ENCODE measurements at regions not wholly inside any gene's neighbourhood (a gene's known extent, or its start where the extent isn't known, plus 50 kb on each side); places are given as distances from the start of the nearest gene placed in this dataset.
A peak's percentile ranks its signal among the peaks of the same experiment; 100 is the strongest.

- H3K36me3 ChIP-seq (ENCODE audit: low read depth), result no peaks in the 10 kb centered on the region
Observed at GRCh38 chr4:138398322-138398721, 156.2 kb upstream of the SLC7A11 start.

GRCh38 chr4:138393886-138394610 lies 151.9 kb upstream of the SLC7A11 start:
- DNase-seq, result no peak
- no peak for TF ChIP-seq EZH2phosphoT487 (IDR thresholded peaks at IDR 0.05; ENCODE audit: insufficient read depth, low read depth)
- no peak for TF ChIP-seq EZH2 (IDR thresholded peaks at IDR 0.05; ENCODE audit: insufficient read depth, poor library complexity, severe bottlenecking)

More at GRCh38 chr4:138398322-138398721, 156.2 kb upstream of the SLC7A11 start:
- H3K79me2 ChIP-seq (ENCODE audit: insufficient read depth), result no peaks in the 10 kb centered on the region
- no peak overlapping the region for H3K4me3 ChIP-seq
- in situ Hi-C loops (cut with MboI), result no loop called here
- H3K27ac ChIP-seq, result no peak overlapping the region
- TF ChIP-seq EZH2 (IDR thresholded peaks at IDR 0.05; ENCODE audit: insufficient read depth, poor library complexity, severe bottlenecking) (no peak), EZH2phosphoT487 (IDR thresholded peaks at IDR 0.05; ENCODE audit: insufficient read depth, low read depth) (no peak)
- H3K4me1 ChIP-seq (ENCODE audit: insufficient read depth), result no peaks in the 10 kb centered on the region
- no peak overlapping the region for H2AFZ ChIP-seq
- H3K9me3 ChIP-seq (ENCODE audit: low read depth), result no peaks in the 10 kb centered on the region
- H3K4me2 ChIP-seq (ENCODE audit: unreplicated experiment), result no peak overlapping the region
- no peaks in the 10 kb centered on the region for H3K9me2 ChIP-seq (ENCODE audit: insufficient read depth)
- no peaks in the 10 kb centered on the region for H3K27me3 ChIP-seq (replicated peaks; ENCODE audit: insufficient read depth)
- no peak overlapping the region for H3K9ac ChIP-seq
- no peaks in the 10 kb centered on the region for H4K20me1 ChIP-seq (ENCODE audit: insufficient read depth)
- DNase-seq, result no peak
- no peaks in the 10 kb centered on the region for H3F3A ChIP-seq (ENCODE audit: insufficient read depth)

GRCh38 chr4:138392751-138393308 lies 150.7 kb upstream of the SLC7A11 start:
- H3K36me3 ChIP-seq (ENCODE audit: low read depth), result no peaks in the 10 kb centered on the region
- WGBS, 2 experiments (ENCODE audit: low coverage in 1 of 2, low lambda C conversion rate in 2 of 2, missing lambda C conversion rate in 2 of 2), result 50% methylated on average over 4 of the region's 4 CpGs
- in situ Hi-C loops (cut with MboI), result no loop called here
- no peak for DNase-seq
- H3K27ac ChIP-seq, result no peak overlapping the region
- no peaks in the 10 kb centered on the region for H3F3A ChIP-seq (ENCODE audit: insufficient read depth)
- no peaks in the 10 kb centered on the region for H3K9me3 ChIP-seq (ENCODE audit: low read depth)
- no peaks in the 10 kb centered on the region for H3K27me3 ChIP-seq (replicated peaks; ENCODE audit: insufficient read depth)
- H3K9ac ChIP-seq, result no peak overlapping the region
- H2AFZ ChIP-seq, result no peak overlapping the region
- no peak for TF ChIP-seq EZH2 (IDR thresholded peaks at IDR 0.05; ENCODE audit: insufficient read depth, poor library complexity, severe bottlenecking)
- TF ChIP-seq EZH2phosphoT487 (IDR thresholded peaks at IDR 0.05; ENCODE audit: insufficient read depth, low read depth), result no peak
- H3K4me3 ChIP-seq, result no peak overlapping the region
- H3K4me1 ChIP-seq (ENCODE audit: insufficient read depth), result no peaks in the 10 kb centered on the region
- H4K20me1 ChIP-seq (ENCODE audit: insufficient read depth), result no peaks in the 10 kb centered on the region
- H3K9me2 ChIP-seq (ENCODE audit: insufficient read depth), result no peaks in the 10 kb centered on the region
- H3K4me2 ChIP-seq (ENCODE audit: unreplicated experiment), result no peak overlapping the region
- no peaks in the 10 kb centered on the region for H3K79me2 ChIP-seq (ENCODE audit: insufficient read depth)

More at GRCh38 chr4:138393886-138394610, 151.9 kb upstream of the SLC7A11 start:
- no peaks in the 10 kb centered on the region for H3K36me3 ChIP-seq (ENCODE audit: low read depth)
- H3F3A ChIP-seq (ENCODE audit: insufficient read depth), result no peaks in the 10 kb centered on the region
- H2AFZ ChIP-seq, result no peak overlapping the region
- H3K9me2 ChIP-seq (ENCODE audit: insufficient read depth), result no peaks in the 10 kb centered on the region
- no peaks in the 10 kb centered on the region for H3K79me2 ChIP-seq (ENCODE audit: insufficient read depth)
- no peaks in the 10 kb centered on the region for H3K9me3 ChIP-seq (ENCODE audit: low read depth)
- WGBS, 2 experiments (ENCODE audit: low coverage in 1 of 2, low lambda C conversion rate in 2 of 2, missing lambda C conversion rate in 2 of 2), result 66 to 72% methylated on average over 2 of the region's 2 CpGs
- no peaks in the 10 kb centered on the region for H4K20me1 ChIP-seq (ENCODE audit: insufficient read depth)
- in situ Hi-C loops (cut with MboI), result no loop called here
- no peaks in the 10 kb centered on the region for H3K27me3 ChIP-seq (replicated peaks; ENCODE audit: insufficient read depth)
- H3K4me2 ChIP-seq (ENCODE audit: unreplicated experiment), result no peak overlapping the region
- no peak overlapping the region for H3K27ac ChIP-seq
- H3K9ac ChIP-seq, result no peak overlapping the region
- H3K4me1 ChIP-seq (ENCODE audit: insufficient read depth), result no peaks in the 10 kb centered on the region
- H3K4me3 ChIP-seq, result no peak overlapping the region

- in situ Hi-C loops (cut with MboI), result no loop called here
- Histone ChIP-seq H3K9ac (no peak overlapping the region), H3K9me2 (ENCODE audit: insufficient read depth) (no peaks in the 10 kb centered on the region), H3K9me3 (ENCODE audit: low read depth) (no peaks in the 10 kb centered on the region), H3K36me3 (ENCODE audit: low read depth) (no peaks in the 10 kb centered on the region), H3K4me3 (no peak overlapping the region), H3F3A (ENCODE audit: insufficient read depth) (no peaks in the 10 kb centered on the region), H4K20me1 (ENCODE audit: insufficient read depth) (no peaks in the 10 kb centered on the region), H3K27me3 (replicated peaks; ENCODE audit: insufficient read depth) (no peaks in the 10 kb centered on the region), H3K4me2 (ENCODE audit: unreplicated experiment) (no peak overlapping the region), H3K79me2 (ENCODE audit: insufficient read depth) (no peaks in the 10 kb centered on the region), H2AFZ (no peak overlapping the region), H3K4me1 (ENCODE audit: insufficient read depth) (no peaks in the 10 kb centered on the region), H3K27ac (no peak overlapping the region)
- WGBS, 2 experiments (ENCODE audit: low coverage in 1 of 2, low lambda C conversion rate in 2 of 2, missing lambda C conversion rate in 2 of 2), result 51% methylated on average over 2 of the region's 2 CpGs
- peak; percentile 15 for DNase-seq
- TF ChIP-seq EZH2phosphoT487 (IDR thresholded peaks at IDR 0.05; ENCODE audit: insufficient read depth, low read depth), result no peak
- TF ChIP-seq EZH2 (IDR thresholded peaks at IDR 0.05; ENCODE audit: insufficient read depth, poor library complexity, severe bottlenecking), result no peak
Observed at GRCh38 chr4:138389976-138390685, 148.0 kb upstream of the SLC7A11 start.

Data from GM23248 (cell line).